COLO829 (cell line): ENCODE measurements at regions not wholly inside any gene's neighbourhood (a gene's known extent, or its start where the extent isn't known, plus 50 kb on each side); places are given as distances from the start of the nearest gene placed in this dataset.

Experiments used
- DNase-seq: peaks from one replicate; pipeline ENCODE4 v3.0.0; 2012; ENCODE audit warnings: low spot score

- no peak for DNase-seq
Measured at GRCh38 chr2:145325485-145325884, 805.6 kb upstream of the ZEB2 start.

GRCh38 chr2:145324748-145325147 is 804.8 kb upstream of the ZEB2 start:
- DNase-seq = no peak

DNA sequence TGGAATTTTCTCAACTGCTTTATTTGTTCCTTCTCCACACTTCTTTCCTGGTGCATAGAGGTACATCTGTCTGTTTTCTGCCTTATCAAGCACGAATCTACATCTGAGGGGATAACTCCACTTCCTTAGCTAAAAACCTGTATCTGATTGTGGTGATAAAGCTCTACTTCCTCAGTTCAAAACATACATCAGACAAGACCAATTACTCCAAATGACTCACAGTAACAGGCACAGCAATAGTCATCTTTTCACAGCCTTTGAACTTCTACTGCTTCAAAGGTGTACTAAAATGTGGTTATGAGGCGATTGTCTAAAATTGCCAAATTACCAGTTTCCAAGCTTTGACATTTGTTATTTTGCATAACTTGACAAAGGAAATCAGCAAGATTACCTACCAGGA is 803.6 kb upstream of the ZEB2 start:
- no peak for DNase-seq

DNA sequence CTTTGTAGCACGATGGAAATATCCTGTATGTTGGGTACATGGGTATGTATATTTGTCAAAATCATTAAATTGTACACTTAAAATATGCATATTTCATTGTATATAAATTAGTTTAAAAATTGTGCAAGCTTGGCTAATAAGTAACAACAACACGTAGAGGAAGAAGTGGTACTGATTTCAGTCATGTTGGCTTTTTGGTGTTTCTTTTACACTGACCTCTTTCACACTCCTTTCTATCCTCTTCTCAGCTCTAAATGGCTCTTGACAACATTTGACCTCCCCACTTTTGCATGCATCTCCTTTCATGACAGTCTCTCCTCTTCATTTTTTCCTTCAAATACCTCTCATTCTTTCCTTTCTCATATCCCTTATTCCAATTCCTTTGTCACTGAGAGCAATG is 801.4 kb upstream of the ZEB2 start:
- no peak for DNase-seq

- DNase-seq = no peak
Measured at GRCh38 chr2:145316496-145316895, 796.6 kb upstream of the ZEB2 start.

GRCh38 chr2:145315053-145315452 is 795.1 kb upstream of the ZEB2 start:
- no peak for DNase-seq

DNA sequence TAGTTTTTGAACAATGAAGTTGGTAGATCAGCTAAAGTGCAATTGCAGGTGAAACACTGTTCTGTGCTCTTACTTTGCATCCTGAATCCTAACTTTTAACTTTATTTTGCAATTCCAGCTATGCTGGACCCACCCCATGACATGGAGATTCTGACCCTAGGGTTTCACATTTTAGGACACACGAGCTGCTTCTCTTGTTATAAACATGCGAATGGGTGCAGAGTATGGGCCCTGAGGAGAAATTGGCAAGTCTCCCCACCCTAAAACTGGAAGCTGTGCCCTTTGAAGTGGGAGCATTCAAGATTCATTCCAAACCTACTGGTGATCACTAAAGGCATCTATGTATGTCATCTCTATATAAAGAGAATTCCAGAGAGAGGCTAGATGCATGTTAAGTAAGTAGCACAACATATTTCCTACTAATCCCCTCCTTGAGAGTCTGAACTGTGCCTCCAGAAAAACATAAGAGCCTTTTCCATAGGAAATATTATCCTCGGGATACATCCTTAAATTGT is 794.3 kb upstream of the ZEB2 start:
- DNase-seq = no peak

GRCh38 chr2:145305889-145306288 is 786.0 kb upstream of the ZEB2 start:
- no peak for DNase-seq

GRCh38 chr2:145304501-145304900 is 784.6 kb upstream of the ZEB2 start:
- DNase-seq = no peak

- no peak for DNase-seq
Measured at GRCh38 chr2:145303536-145303935, 783.6 kb upstream of the ZEB2 start.

GRCh38 chr2:145302886-145303285 is 783.0 kb upstream of the ZEB2 start:
- no peak for DNase-seq

DNA sequence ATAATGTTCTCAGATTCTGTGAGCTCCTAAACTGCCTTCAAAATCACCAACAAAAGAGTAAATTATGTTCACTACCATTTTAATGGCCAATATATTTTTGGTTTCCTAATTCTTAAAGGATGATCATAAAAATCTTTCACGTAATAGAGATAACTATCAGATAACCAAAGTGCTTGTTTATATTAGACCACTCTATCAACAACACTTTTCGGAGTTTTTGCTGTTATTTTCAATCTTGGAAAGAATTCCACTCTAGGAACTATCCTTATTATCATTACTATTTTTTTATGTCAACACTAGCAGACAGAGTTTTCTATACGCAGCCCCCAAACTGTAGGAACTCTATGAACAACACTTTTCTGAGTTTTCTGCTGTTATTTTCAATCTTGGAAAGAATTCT is 782.5 kb upstream of the ZEB2 start:
- DNase-seq = no peak

GRCh38 chr2:145299368-145299767 is 779.4 kb upstream of the ZEB2 start:
- DNase-seq = no peak

DNA sequence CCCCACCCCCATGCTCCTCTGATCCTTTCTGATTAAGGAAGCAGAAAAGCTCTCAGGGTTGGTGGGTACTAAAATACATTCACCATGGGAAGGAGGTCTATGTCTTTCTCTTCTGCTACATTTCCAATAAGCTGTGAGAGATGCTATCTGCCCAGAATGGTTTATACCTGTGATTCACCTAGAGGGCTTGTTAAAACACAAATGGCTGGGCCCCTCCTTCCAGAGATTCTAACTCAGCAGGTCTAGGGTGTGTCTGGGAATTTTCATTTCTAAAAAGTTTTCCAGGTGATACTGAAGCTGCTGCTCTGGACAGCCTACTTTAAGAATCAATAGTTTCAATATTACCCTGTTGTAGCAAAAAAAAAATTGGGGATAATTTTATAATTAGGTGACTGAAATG is 772.2 kb upstream of the ZEB2 start:
- no peak for DNase-seq

GRCh38 chr2:145290986-145291385 is 771.1 kb upstream of the ZEB2 start:
- DNase-seq = no peak

GRCh38 chr2:145289946-145290345 is 770.0 kb upstream of the ZEB2 start:
- DNase-seq = no peak

- DNase-seq = no peak
Measured at GRCh38 chr2:145288650-145289496, 769.0 kb upstream of the ZEB2 start.

GRCh38 chr2:145287736-145288135 is 767.8 kb upstream of the ZEB2 start:
- no peak for DNase-seq

DNA sequence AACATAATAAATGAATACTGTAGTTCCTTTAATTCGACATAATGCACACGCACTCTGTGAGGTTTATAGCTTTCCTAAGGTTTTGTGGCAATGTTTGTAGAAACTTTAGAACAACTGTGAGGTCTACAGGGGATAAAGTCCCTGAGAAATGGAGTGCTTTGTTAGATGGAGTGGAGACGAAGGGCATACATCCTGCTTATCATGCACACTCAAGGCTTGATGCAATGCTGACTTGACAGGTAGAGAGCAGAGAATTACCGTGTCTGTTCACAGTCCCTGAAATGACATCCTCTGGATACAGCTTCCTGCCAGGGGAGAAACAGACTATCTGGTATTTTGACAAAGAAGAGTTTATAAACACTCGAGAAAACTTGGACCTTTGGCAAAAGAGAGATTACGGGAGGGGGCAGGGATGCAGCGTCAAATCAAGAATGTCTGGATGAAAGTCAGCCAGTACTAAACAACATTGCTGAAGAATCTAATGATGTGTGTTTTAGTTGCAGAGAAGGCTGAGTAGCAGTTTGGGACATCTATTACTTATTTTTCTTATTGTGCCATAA is 766.9 kb upstream of the ZEB2 start:
- DNase-seq = no peak

- no peak for DNase-seq
Measured at GRCh38 chr2:145284551-145284950, 764.6 kb upstream of the ZEB2 start.

GRCh38 chr2:145283131-145283530 is 763.2 kb upstream of the ZEB2 start:
- DNase-seq = no peak

DNA sequence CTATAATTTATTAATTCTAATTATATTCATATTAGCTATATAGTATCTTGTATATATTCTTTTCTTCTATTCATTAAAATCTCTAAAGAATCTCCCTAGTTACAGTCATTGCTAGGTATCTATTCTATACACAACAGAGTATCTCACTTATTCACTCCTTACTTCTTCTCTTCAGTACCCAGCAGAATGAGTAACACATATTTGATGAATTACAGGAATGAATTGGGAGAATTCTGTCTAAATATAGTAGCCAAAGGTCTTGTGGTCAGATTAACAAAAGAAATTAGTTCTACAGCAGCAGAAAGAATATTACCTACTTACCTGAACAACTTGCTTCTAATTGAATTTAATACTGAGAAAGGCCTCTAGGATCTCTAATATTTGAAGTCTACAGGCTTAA is 758.0 kb upstream of the ZEB2 start:
- no peak for DNase-seq

DNA sequence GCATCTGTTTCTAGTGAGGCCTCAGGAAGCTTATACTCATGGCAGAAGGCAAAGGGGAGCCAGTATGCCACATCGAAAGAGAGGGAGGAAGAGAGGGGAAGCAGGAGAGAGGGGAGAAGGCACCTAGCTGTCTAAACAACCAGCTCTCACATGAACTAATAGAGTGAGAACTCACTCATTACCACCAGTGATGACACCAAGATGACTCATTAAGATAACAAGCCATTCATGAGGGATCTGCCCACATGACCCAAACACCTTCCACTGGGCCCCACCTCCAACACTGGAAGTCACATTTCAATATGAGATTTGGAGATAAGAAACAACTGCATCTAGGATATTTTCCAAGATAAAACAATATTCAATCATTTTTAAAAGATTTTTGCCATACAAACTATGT is 753.9 kb upstream of the ZEB2 start:
- DNase-seq = no peak

GRCh38 chr2:145268931-145269330 is 749.0 kb upstream of the ZEB2 start:
- DNase-seq = no peak
